ENCODE measurements at regions not wholly inside any gene's neighbourhood (a gene's known extent, or its start where the extent isn't known, plus 50 kb on each side); places are given as distances from the start of the nearest gene placed in this dataset.
A peak's percentile ranks its signal among the peaks of the same experiment; 100 is the strongest.
"Not testable (repeated sequence)": the region's sequence is repeated elsewhere in the genome, so short reads cannot be mapped to it uniquely, and the experiment has no call there.

DNA sequence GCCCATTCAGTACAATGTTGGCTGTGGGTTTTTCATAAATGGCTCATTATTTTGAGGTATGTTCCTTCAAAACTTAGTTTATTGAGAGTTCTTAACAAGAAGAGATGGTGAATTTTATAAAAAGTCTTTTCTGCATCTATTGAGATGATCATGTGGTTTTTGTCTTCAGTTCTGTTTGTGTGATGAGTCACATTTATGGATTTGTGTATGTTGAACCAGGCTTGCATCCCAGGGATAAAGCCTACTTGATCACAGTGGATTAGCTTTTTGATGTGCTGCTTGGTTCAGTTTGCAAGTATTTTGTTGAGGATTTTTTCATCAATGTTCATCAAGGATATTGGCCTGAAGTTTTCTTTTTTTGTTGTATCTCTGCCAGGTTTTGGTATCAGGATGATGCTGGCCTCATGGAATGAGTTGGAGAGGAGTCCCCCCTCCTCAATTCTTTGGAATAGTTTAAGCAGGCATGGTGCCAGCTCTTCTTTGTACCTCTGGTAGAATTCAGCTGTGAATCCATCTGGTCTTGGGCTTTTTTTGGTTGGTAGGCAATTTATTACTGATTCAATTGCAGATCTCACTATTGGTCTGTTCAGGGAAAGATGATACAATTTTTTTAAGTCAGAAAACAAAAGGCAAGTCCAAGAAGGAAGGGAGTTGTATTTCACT lies 136.4 kb downstream of the ARL4C start:
- H3K4me1 ChIP-seq (ENCODE audit: control insufficient read depth in 1 of 2, insufficient read depth in 2 of 2, low read length in 2 of 2); ATAC-seq (ENCODE audit: low FRiP score); DNase-seq; H3K27me3 ChIP-seq (ENCODE audit: control insufficient read depth in 1 of 2, insufficient read depth in 2 of 2, low read length in 1 of 2); H3K36me3 ChIP-seq (ENCODE audit: control insufficient read depth in 1 of 2, insufficient read depth in 2 of 2, low read length in 1 of 2); H3K4me3 ChIP-seq (ENCODE audit: low read length in 2 of 2); H3K27ac ChIP-seq (ENCODE audit: low read depth in 1 of 2, low read length in 2 of 2); H3K9me3 ChIP-seq (ENCODE audit: control insufficient read depth, low read length); intact Hi-C loops (cut with DNase I): not testable (repeated sequence)

DNA sequence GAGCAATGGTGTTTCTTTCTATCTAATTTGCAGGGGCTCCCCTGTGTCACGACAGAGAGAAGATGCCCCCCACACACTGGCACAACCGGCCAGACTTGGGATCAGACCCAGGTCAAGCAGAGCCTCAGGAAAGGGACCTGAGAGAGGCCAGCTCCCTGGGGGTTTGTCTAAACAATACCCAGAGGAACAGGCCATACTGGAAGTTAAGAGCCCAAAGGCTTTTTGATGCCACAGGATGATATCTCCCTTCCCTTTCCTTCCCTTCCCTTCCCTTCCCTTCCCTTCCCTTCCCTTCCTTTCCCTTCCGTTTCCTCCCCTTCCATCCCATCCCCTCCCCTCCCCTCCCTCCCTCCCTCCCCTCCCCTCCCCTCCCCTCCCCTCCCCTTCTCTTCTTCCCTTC lies 139.2 kb downstream of the ARL4C start:
- DNase-seq (no peak), ATAC-seq (ENCODE audit: low FRiP score) (no peak)
- no peaks in the 10 kb centered on the region for H3K4me1 ChIP-seq (ENCODE audit: control insufficient read depth in 1 of 2, insufficient read depth in 2 of 2, low read length in 2 of 2)
- H3K9me3 ChIP-seq (ENCODE audit: control insufficient read depth, low read length): no peaks in the 10 kb centered on the region
- H3K4me3 ChIP-seq (ENCODE audit: low read length in 2 of 2): no peak overlapping the region
- intact Hi-C loops (cut with DNase I): no loop called here
- H3K36me3 ChIP-seq (ENCODE audit: control insufficient read depth in 1 of 2, insufficient read depth in 2 of 2, low read length in 1 of 2): no peaks in the 10 kb centered on the region
- no peaks in the 10 kb centered on the region for H3K27me3 ChIP-seq (ENCODE audit: control insufficient read depth in 1 of 2, insufficient read depth in 2 of 2, low read length in 1 of 2)
- no peak overlapping the region for H3K27ac ChIP-seq (ENCODE audit: low read depth in 1 of 2, low read length in 2 of 2)
- 56 to 60% methylated on average over 2 to 3 of the region's 3 CpGs for WGBS, 2 donors

DNA sequence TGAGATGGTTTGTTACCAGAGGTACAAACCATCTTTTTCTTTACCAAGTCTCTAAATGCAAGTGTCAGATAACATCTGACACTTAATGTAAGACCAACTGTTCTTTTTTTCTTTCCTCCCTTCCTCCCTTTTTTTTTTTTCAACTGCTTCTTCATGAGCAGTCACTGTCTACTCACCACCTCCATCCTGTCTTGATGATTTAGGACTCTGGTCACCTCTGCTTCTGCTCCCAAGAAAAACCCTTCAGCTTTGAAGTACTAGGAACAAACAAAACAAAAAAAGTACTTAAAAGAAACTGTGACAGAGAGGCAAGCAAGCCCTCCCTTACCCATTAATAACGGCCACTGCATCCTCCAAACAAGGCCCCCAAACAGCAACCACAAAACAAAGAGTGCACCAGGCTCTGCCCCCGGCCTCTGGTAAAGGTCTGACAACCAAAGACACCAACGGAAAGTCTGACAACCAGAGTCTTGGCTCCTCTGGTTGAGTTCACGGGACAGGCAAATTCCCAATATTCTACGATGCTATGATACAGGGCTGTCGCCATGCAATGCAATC lies 141.0 kb downstream of the ARL4C start:
- intact Hi-C loops (cut with DNase I): no loop called here

DNA sequence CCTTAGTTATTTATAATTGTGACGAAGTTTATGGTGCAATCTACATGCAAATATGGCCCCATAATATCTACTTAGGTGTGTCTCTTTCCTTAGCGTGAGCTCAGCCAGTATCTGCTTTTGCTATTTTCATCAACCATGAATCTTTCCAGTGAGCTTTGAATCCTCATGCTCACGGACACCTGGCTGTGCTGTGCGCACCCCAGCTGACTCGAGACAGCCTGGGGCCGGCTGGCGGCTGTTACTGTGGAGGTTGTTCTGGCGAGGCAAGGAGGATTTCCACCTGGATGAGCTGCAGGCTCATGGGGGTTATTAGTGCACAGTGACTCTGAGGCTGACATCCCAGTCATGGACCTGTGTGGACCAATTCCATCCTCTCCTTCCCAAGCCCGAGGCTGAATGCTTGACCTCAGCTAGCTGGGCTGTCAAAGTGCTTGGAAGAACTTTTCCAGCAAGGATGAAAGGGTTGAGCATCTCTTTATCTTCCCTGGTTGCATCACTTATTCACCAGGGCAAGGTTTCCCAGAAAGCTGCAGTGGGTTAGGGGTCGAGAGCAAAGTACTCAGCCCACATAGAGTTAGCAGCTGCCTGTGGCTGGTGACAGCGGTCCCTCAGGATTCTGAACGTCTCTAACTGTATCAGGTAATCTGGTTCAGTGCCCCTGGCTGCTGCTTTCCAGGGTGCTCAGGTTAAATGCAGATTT lies 141.7 kb downstream of the ARL4C start:
- DNase-seq: no peak
- 49 to 53% methylated on average over 12 of the region's 12 CpGs for WGBS, 2 donors

More for the DNA sequence above, 141.0 kb downstream of the ARL4C start:
- Histone ChIP-seq H3K4me3 (ENCODE audit: low read length in 2 of 2) (no peak overlapping the region), H3K27ac (ENCODE audit: low read depth in 1 of 2, low read length in 2 of 2) (no peak overlapping the region), H3K27me3 (ENCODE audit: control insufficient read depth in 1 of 2, insufficient read depth in 2 of 2, low read length in 1 of 2) (no peaks in the 10 kb centered on the region), H3K36me3 (ENCODE audit: control insufficient read depth in 1 of 2, insufficient read depth in 2 of 2, low read length in 1 of 2) (no peaks in the 10 kb centered on the region), H3K4me1 (ENCODE audit: control insufficient read depth in 1 of 2, insufficient read depth in 2 of 2, low read length in 2 of 2) (no peaks in the 10 kb centered on the region), H3K9me3 (ENCODE audit: control insufficient read depth, low read length) (no peaks in the 10 kb centered on the region)
- no peak for DNase-seq
- no peak for ATAC-seq (ENCODE audit: low FRiP score)
- WGBS, 2 donors: 37 to 47% methylated on average over 6 of the region's 6 CpGs

DNA sequence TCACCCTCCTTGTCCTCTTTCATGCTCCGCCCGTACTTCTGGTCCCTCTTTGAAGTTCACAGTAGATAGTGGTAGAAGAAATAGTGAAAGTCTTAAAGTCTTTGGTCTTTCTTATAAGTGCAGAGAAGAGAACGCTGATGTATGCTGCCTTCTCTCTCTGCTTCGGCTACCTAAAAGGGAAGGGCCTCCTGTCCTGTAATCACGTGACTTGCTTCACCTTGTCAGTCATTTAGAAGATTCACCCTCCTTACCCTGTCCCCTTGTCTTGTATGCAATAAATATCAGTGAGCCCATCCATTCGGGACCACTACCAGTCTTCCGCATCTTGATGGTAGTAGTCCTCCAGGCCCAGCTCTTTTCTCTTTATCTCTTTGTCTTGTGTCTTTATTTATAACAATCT lies 144.6 kb downstream of the ARL4C start:
- Histone ChIP-seq H3K4me1 (ENCODE audit: control insufficient read depth in 1 of 2, insufficient read depth in 2 of 2, low read length in 2 of 2) (no peaks in the 10 kb centered on the region), H3K36me3 (ENCODE audit: control insufficient read depth in 1 of 2, insufficient read depth in 2 of 2, low read length in 1 of 2) (no peaks in the 10 kb centered on the region), H3K27me3 (ENCODE audit: control insufficient read depth in 1 of 2, insufficient read depth in 2 of 2, low read length in 1 of 2) (no peaks in the 10 kb centered on the region), H3K27ac (ENCODE audit: low read depth in 1 of 2, low read length in 2 of 2) (no peak overlapping the region), H3K9me3 (ENCODE audit: control insufficient read depth, low read length) (no peaks in the 10 kb centered on the region), H3K4me3 (ENCODE audit: low read length in 2 of 2) (no peak overlapping the region)
- DNase-seq (no peak), ATAC-seq (ENCODE audit: low FRiP score) (no peak)
- intact Hi-C loops (cut with DNase I): no loop called here
- 93 to 95% methylated on average over 7 of the region's 7 CpGs for WGBS, 2 donors

More for the DNA sequence above, 141.7 kb downstream of the ARL4C start:
- Histone ChIP-seq H3K4me3 (ENCODE audit: low read length in 2 of 2) (no peak overlapping the region), H3K27ac (ENCODE audit: low read depth in 1 of 2, low read length in 2 of 2) (no peak overlapping the region), H3K36me3 (ENCODE audit: control insufficient read depth in 1 of 2, insufficient read depth in 2 of 2, low read length in 1 of 2) (no peaks in the 10 kb centered on the region), H3K4me1 (ENCODE audit: control insufficient read depth in 1 of 2, insufficient read depth in 2 of 2, low read length in 2 of 2) (no peaks in the 10 kb centered on the region), H3K27me3 (ENCODE audit: control insufficient read depth in 1 of 2, insufficient read depth in 2 of 2, low read length in 1 of 2) (no peaks in the 10 kb centered on the region), H3K9me3 (ENCODE audit: control insufficient read depth, low read length) (no peaks in the 10 kb centered on the region)
- ATAC-seq (ENCODE audit: low FRiP score): no peak
- intact Hi-C loops (cut with DNase I): no loop called here

DNA sequence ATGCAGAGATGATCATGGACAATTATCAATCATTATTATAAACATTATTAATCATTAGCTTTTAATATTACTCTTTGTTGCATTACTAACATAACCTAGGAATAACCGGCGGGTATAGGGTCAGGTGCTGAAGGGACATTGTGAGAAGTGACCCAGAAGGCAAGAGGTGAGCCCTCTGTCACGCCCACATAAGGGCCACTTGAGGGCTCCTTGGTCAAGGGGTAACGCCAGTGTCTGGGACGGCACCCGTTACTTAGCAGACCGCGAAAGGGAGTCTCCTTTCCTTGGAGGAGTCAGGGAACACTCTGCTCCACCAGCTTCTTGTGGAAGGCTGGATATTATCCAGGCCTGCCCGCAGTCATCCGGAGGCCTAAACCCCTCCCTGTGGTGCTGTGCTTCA lies 145.0 kb downstream of the ARL4C start:
- H3K4me1 ChIP-seq (ENCODE audit: control insufficient read depth in 1 of 2, insufficient read depth in 2 of 2, low read length in 2 of 2); intact Hi-C loops (cut with DNase I); H3K4me3 ChIP-seq (ENCODE audit: low read length in 2 of 2); H3K9me3 ChIP-seq (ENCODE audit: control insufficient read depth, low read length); H3K27me3 ChIP-seq (ENCODE audit: control insufficient read depth in 1 of 2, insufficient read depth in 2 of 2, low read length in 1 of 2); ATAC-seq (ENCODE audit: low FRiP score); DNase-seq; H3K27ac ChIP-seq (ENCODE audit: low read depth in 1 of 2, low read length in 2 of 2); H3K36me3 ChIP-seq (ENCODE audit: control insufficient read depth in 1 of 2, insufficient read depth in 2 of 2, low read length in 1 of 2): not testable (repeated sequence)
- 94 to 95% methylated on average over 10 of the region's 10 CpGs for WGBS, 2 donors

DNA sequence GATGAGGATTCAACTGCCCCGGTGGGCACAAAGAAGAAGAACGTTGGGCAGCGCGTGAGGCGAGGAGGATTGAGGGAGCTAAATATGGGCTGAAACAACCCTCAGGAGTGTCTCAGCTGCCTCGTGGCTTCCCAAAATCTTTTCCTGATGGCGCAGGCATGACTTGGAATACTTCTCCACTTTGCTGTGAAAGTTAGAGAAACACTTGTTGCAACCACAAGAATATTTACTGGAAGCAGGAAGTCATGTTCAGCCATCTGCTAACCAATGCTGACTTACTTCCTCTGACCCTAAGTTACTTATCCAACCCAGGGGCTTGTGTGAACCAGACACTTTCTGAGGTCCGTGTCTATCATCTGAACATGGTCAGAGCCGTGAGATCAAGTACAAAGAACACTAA lies 148.8 kb downstream of the ARL4C start:
- WGBS, 2 donors: 76 to 84% methylated on average over 9 of the region's 9 CpGs
- Histone ChIP-seq H3K9me3 (ENCODE audit: control insufficient read depth, low read length) (peaks cover 2% of the 10 kb centered on the region), H3K4me1 (ENCODE audit: control insufficient read depth in 1 of 2, insufficient read depth in 2 of 2, low read length in 2 of 2) (no peaks in the 10 kb centered on the region), H3K36me3 (ENCODE audit: control insufficient read depth in 1 of 2, insufficient read depth in 2 of 2, low read length in 1 of 2) (no peaks in the 10 kb centered on the region), H3K27me3 (ENCODE audit: control insufficient read depth in 1 of 2, insufficient read depth in 2 of 2, low read length in 1 of 2) (no peaks in the 10 kb centered on the region), H3K27ac (ENCODE audit: low read depth in 1 of 2, low read length in 2 of 2) (no peak overlapping the region), H3K4me3 (ENCODE audit: low read length in 2 of 2) (no peak overlapping the region)
- DNase-seq (peak in 1 of 2 donors; percentile 66), ATAC-seq (ENCODE audit: low FRiP score) (no peak)
- intact Hi-C loops (cut with DNase I): no loop called here

DNA sequence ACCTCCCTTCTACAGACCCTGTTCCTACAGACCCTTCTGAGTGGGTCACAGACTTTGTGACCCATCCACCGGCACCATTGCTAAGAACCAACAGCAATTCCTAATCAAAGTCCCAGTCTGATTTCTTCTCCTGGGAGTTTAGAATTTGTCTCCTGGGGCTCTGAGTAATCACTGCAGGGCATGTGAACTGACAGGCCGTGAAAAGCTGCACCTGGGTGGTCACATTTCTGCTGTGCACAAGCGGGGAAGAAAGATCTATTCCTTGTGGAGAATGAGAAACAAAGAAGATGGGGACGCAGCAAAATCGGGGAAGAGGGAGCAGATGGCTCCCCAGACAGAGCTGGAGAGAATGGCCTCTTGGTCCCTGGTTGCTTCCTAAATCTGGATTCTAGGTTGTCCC lies 151.0 kb downstream of the ARL4C start:
- no peak for ATAC-seq (ENCODE audit: low FRiP score)

DNA sequence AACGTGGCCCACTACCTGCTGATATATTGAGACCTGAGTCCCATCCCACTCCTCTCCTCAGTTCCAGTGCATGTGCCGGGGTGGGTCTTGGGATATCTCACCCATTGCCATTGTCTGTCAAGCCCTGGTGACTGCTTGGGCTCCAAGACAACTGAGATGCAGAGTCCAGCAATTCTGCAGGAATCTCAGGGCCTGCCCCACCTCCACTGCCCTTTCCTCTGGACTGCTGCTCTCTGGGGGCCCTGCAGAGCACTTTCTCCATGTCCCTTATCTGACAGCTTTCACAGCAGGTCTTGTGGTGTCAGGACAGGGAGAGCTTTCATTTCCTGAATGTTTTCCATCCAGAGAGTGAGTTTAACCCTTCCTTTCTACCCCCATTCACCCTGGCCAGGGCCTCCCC lies 152.9 kb downstream of the ARL4C start:
- ATAC-seq (ENCODE audit: low FRiP score): no peak
- H3K4me1 ChIP-seq (ENCODE audit: control insufficient read depth in 1 of 2, insufficient read depth in 2 of 2, low read length in 2 of 2): no peaks in the 10 kb centered on the region
- H3K36me3 ChIP-seq (ENCODE audit: control insufficient read depth in 1 of 2, insufficient read depth in 2 of 2, low read length in 1 of 2): no peaks in the 10 kb centered on the region
- peaks cover 2% of the 10 kb centered on the region for H3K9me3 ChIP-seq (ENCODE audit: control insufficient read depth, low read length)
- no peak for DNase-seq
- H3K27ac ChIP-seq (ENCODE audit: low read depth in 1 of 2, low read length in 2 of 2): no peak overlapping the region
- no peak overlapping the region for H3K4me3 ChIP-seq (ENCODE audit: low read length in 2 of 2)
- 82 to 85% methylated on average over 2 of the region's 2 CpGs for WGBS, 2 donors
- no peaks in the 10 kb centered on the region for H3K27me3 ChIP-seq (ENCODE audit: control insufficient read depth in 1 of 2, insufficient read depth in 2 of 2, low read length in 1 of 2)
- intact Hi-C loops (cut with DNase I): no loop called here

More for the DNA sequence above, 151.0 kb downstream of the ARL4C start:
- intact Hi-C loops (cut with DNase I): no loop called here
- H3K27me3 ChIP-seq (ENCODE audit: control insufficient read depth in 1 of 2, insufficient read depth in 2 of 2, low read length in 1 of 2): no peaks in the 10 kb centered on the region
- H3K4me3 ChIP-seq (ENCODE audit: low read length in 2 of 2): no peak overlapping the region
- no peak for DNase-seq
- no peaks in the 10 kb centered on the region for H3K36me3 ChIP-seq (ENCODE audit: control insufficient read depth in 1 of 2, insufficient read depth in 2 of 2, low read length in 1 of 2)
- no peak overlapping the region for H3K27ac ChIP-seq (ENCODE audit: low read depth in 1 of 2, low read length in 2 of 2)
- no peaks in the 10 kb centered on the region for H3K4me1 ChIP-seq (ENCODE audit: control insufficient read depth in 1 of 2, insufficient read depth in 2 of 2, low read length in 2 of 2)
- WGBS, 2 donors: 67 to 70% methylated on average over 5 of the region's 5 CpGs
- H3K9me3 ChIP-seq (ENCODE audit: control insufficient read depth, low read length): peaks cover 2% of the 10 kb centered on the region
